ENCODE measurements at regions not wholly inside any gene's neighbourhood (a gene's known extent, or its start where the extent isn't known, plus 50 kb on each side); places are given as distances from the start of the nearest gene placed in this dataset.
"Not testable (repeated sequence)": the region's sequence is repeated elsewhere in the genome, so short reads cannot be mapped to it uniquely, and the experiment has no call there.

GRCh38 chr2:138309760-138310159 is 191.8 kb upstream of the SPOPL start:
- Histone ChIP-seq H3K27me3 (replicated peaks; ENCODE audit: insufficient read depth) (no peaks in the 10 kb centered on the region), H3K9me2 (ENCODE audit: insufficient read depth) (no peaks in the 10 kb centered on the region), H3K9ac (no peak overlapping the region), H3K36me3 (ENCODE audit: low read depth) (no peaks in the 10 kb centered on the region), H3K4me3 (no peak overlapping the region), H3K4me1 (ENCODE audit: insufficient read depth) (no peaks in the 10 kb centered on the region), H3K4me2 (ENCODE audit: unreplicated experiment) (no peak overlapping the region), H3K27ac (no peak overlapping the region), H2AFZ (no peak overlapping the region), H3K9me3 (ENCODE audit: low read depth) (no peaks in the 10 kb centered on the region), H3F3A (ENCODE audit: insufficient read depth) (no peaks in the 10 kb centered on the region), H4K20me1 (ENCODE audit: insufficient read depth) (no peaks in the 10 kb centered on the region), H3K79me2 (ENCODE audit: insufficient read depth) (no peaks in the 10 kb centered on the region)
- in situ Hi-C loops (cut with MboI): no loop called here
- no peak for DNase-seq
- TF ChIP-seq EZH2 (IDR thresholded peaks at IDR 0.05; ENCODE audit: insufficient read depth, poor library complexity, severe bottlenecking): no peak
- no peak for TF ChIP-seq EZH2phosphoT487 (IDR thresholded peaks at IDR 0.05; ENCODE audit: insufficient read depth, low read depth)
- WGBS, 2 experiments (ENCODE audit: low coverage in 1 of 2, low lambda C conversion rate in 2 of 2, missing lambda C conversion rate in 2 of 2): 78 to 79% methylated on average over 2 of the region's 2 CpGs

- Histone ChIP-seq H3K79me2 (ENCODE audit: insufficient read depth) (no peaks in the 10 kb centered on the region), H3K9me3 (ENCODE audit: low read depth) (no peaks in the 10 kb centered on the region), H3K36me3 (ENCODE audit: low read depth) (no peaks in the 10 kb centered on the region), H2AFZ (no peak overlapping the region), H3K9me2 (ENCODE audit: insufficient read depth) (no peaks in the 10 kb centered on the region), H4K20me1 (ENCODE audit: insufficient read depth) (no peaks in the 10 kb centered on the region), H3K4me3 (no peak overlapping the region), H3K9ac (no peak overlapping the region), H3K4me1 (ENCODE audit: insufficient read depth) (no peaks in the 10 kb centered on the region), H3K27ac (no peak overlapping the region), H3K27me3 (replicated peaks; ENCODE audit: insufficient read depth) (no peaks in the 10 kb centered on the region), H3F3A (ENCODE audit: insufficient read depth) (no peaks in the 10 kb centered on the region), H3K4me2 (ENCODE audit: unreplicated experiment) (no peak overlapping the region)
- in situ Hi-C loops (cut with MboI): no loop called here
- 46 to 47% methylated on average over 4 of the region's 4 CpGs for WGBS, 2 experiments (ENCODE audit: low coverage in 1 of 2, low lambda C conversion rate in 2 of 2, missing lambda C conversion rate in 2 of 2)
- DNase-seq: no peak
- TF ChIP-seq EZH2phosphoT487 (IDR thresholded peaks at IDR 0.05; ENCODE audit: insufficient read depth, low read depth): no peak
- TF ChIP-seq EZH2 (IDR thresholded peaks at IDR 0.05; ENCODE audit: insufficient read depth, poor library complexity, severe bottlenecking): no peak
These were observed 189.5 kb upstream of the SPOPL start for GRCh38 chr2:138312061-138312460.

GRCh38 chr2:138315619-138316018 is 186.0 kb upstream of the SPOPL start:
- in situ Hi-C loops (cut with MboI); H3K9me2 ChIP-seq (ENCODE audit: insufficient read depth); H3K27me3 ChIP-seq (replicated peaks; ENCODE audit: insufficient read depth): not testable (repeated sequence)

DNA sequence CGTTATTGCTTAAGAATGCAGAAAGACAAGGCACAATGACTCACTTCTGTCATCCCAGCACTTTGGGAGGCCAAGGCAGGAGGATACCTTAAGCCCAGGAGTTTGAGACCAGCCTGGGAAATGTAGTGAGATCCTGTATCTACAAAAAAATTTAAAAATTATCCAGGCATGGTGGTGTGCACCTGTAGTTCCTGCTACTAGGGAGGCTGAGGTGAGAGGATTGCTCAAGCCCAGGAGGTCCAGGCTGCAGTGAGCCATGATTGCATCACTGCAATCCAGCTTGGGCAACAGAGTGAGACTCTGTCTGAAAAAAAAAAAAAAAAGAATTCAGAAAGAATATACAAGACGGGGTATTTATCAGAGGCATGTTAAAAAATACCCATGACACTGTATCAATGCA is 182.0 kb upstream of the SPOPL start:
- no peak overlapping the region for H3K4me3 ChIP-seq
- H4K20me1 ChIP-seq (ENCODE audit: insufficient read depth): no peaks in the 10 kb centered on the region
- H3K79me2 ChIP-seq (ENCODE audit: insufficient read depth): no peaks in the 10 kb centered on the region
- peaks cover 3% of the 10 kb centered on the region; the same call in 1 of the 2 replicates for H3K9me2 ChIP-seq (ENCODE audit: insufficient read depth)
- WGBS, 2 experiments (ENCODE audit: low coverage in 1 of 2, low lambda C conversion rate in 2 of 2, missing lambda C conversion rate in 2 of 2): 27 to 30% methylated on average over 2 of the region's 2 CpGs
- in situ Hi-C loops (cut with MboI): no loop called here
- H3K4me1 ChIP-seq (ENCODE audit: insufficient read depth): no peaks in the 10 kb centered on the region
- DNase-seq: no peak
- no peaks in the 10 kb centered on the region for H3K27me3 ChIP-seq (replicated peaks; ENCODE audit: insufficient read depth)
- no peak for TF ChIP-seq EZH2phosphoT487 (IDR thresholded peaks at IDR 0.05; ENCODE audit: insufficient read depth, low read depth)
- TF ChIP-seq EZH2 (IDR thresholded peaks at IDR 0.05; ENCODE audit: insufficient read depth, poor library complexity, severe bottlenecking): no peak
- no peaks in the 10 kb centered on the region for H3K36me3 ChIP-seq (ENCODE audit: low read depth)
- H3K4me2 ChIP-seq (ENCODE audit: unreplicated experiment): no peak overlapping the region
- H3F3A ChIP-seq (ENCODE audit: insufficient read depth): no peaks in the 10 kb centered on the region
- H3K9ac ChIP-seq: no peak overlapping the region
- no peaks in the 10 kb centered on the region for H3K9me3 ChIP-seq (ENCODE audit: low read depth)
- H3K27ac ChIP-seq: no peak overlapping the region
- H2AFZ ChIP-seq: no peak overlapping the region

More at GRCh38 chr2:138315619-138316018, 186.0 kb upstream of the SPOPL start:
- H3K4me3 ChIP-seq; H3F3A ChIP-seq (ENCODE audit: insufficient read depth); DNase-seq; H3K9ac ChIP-seq; H3K9me3 ChIP-seq (ENCODE audit: low read depth); H3K27ac ChIP-seq; H3K4me1 ChIP-seq (ENCODE audit: insufficient read depth); H3K36me3 ChIP-seq (ENCODE audit: low read depth); H3K79me2 ChIP-seq (ENCODE audit: insufficient read depth); H4K20me1 ChIP-seq (ENCODE audit: insufficient read depth); H3K4me2 ChIP-seq (ENCODE audit: unreplicated experiment); H2AFZ ChIP-seq: not testable (repeated sequence)

DNA sequence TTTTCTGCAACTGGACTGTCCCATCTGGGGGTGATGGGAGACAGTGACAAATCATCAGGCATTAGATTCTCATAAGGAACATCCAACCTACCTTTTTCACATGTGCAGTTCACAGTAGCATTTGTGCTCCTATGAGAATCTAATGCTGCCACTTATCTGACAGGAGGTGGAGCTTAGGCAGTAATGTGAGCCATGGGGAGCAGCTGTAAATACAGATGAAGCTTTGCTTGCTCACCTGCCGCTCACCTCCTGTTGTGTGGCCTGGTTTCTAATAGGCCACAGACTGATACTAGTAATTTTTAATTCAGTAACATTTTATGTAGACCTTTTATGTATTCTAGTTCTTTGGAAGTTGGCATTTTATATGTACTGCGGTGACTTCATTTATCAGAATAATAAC is 180.1 kb upstream of the SPOPL start:
- Histone ChIP-seq H3K4me3 (no peak overlapping the region), H3K9ac (no peak overlapping the region), H3F3A (ENCODE audit: insufficient read depth) (no peaks in the 10 kb centered on the region), H2AFZ (no peak overlapping the region), H3K4me2 (ENCODE audit: unreplicated experiment) (no peak overlapping the region), H3K9me2 (ENCODE audit: insufficient read depth) (peaks cover 3% of the 10 kb centered on the region; the same call in 1 of the 2 replicates), H3K27me3 (replicated peaks; ENCODE audit: insufficient read depth) (no peaks in the 10 kb centered on the region), H4K20me1 (ENCODE audit: insufficient read depth) (no peaks in the 10 kb centered on the region), H3K4me1 (ENCODE audit: insufficient read depth) (no peaks in the 10 kb centered on the region), H3K79me2 (ENCODE audit: insufficient read depth) (no peaks in the 10 kb centered on the region), H3K36me3 (ENCODE audit: low read depth) (no peaks in the 10 kb centered on the region), H3K27ac (no peak overlapping the region), H3K9me3 (ENCODE audit: low read depth) (no peaks in the 10 kb centered on the region)
- in situ Hi-C loops (cut with MboI): no loop called here
- no peak for DNase-seq
- WGBS, 2 experiments (ENCODE audit: low coverage in 1 of 2, low lambda C conversion rate in 2 of 2, missing lambda C conversion rate in 2 of 2): 86 to 88% methylated on average over 2 of the region's 2 CpGs
- no peak for TF ChIP-seq EZH2phosphoT487 (IDR thresholded peaks at IDR 0.05; ENCODE audit: insufficient read depth, low read depth)
- no peak for TF ChIP-seq EZH2 (IDR thresholded peaks at IDR 0.05; ENCODE audit: insufficient read depth, poor library complexity, severe bottlenecking)

Data from GM23248 (cell line).